H9 (cell line): ENCODE measurements at regions not wholly inside any gene's neighbourhood (a gene's known extent, or its start where the extent isn't known, plus 50 kb on each side); places are given as distances from the start of the nearest gene placed in this dataset.

Experiments used
- DNase-seq: peaks from one replicate; pipeline ENCODE4 v3.0.0-alpha.2; 2017
- H2AFZ ChIP-seq: one replicate; pipeline ENCODE4 v1.6.1; 2013; ENCODE audit warnings: mild to moderate bottlenecking, low read length, control low read depth, moderate library complexity
- H2AK5ac ChIP-seq: 2 replicates; pipeline ENCODE4 v1.6.1; 2013; ENCODE audit warnings: low read length, control low read depth, mixed read lengths; ENCODE audit not compliant: insufficient read length
- H2BK120ac ChIP-seq: one replicate; pipeline ENCODE4 v1.6.1; 2013; ENCODE audit warnings: low read depth, mild to moderate bottlenecking, low read length, control low read depth, inconsistent platforms; ENCODE audit not compliant: poor library complexity, severe bottlenecking
- H2BK12ac ChIP-seq: 2 replicates; pipeline ENCODE4 v1.6.1; 2013; ENCODE audit warnings: low read length, control low read depth, mixed read lengths, low read depth; ENCODE audit not compliant: insufficient read length
- H2BK15ac ChIP-seq: 2 replicates; pipeline ENCODE4 v1.6.1; 2013; ENCODE audit warnings: low read depth, low read length, control low read depth
- H2BK20ac ChIP-seq: one replicate; pipeline ENCODE4 v1.6.1; 2013; ENCODE audit warnings: low read depth, mild to moderate bottlenecking, low read length, control low read depth, inconsistent platforms; ENCODE audit not compliant: poor library complexity, severe bottlenecking
- H2BK5ac ChIP-seq: 2 replicates; pipeline ENCODE4 v1.6.1; 2013; ENCODE audit warnings: low read length, control low read depth, mixed read lengths; ENCODE audit not compliant: insufficient read length
- H3K14ac ChIP-seq: 2 replicates; pipeline ENCODE4 v1.6.1; 2013; ENCODE audit warnings: low read length, control low read depth; ENCODE audit not compliant: insufficient read depth
- H3K18ac ChIP-seq: 2 replicates; pipeline ENCODE4 v1.6.1; 2013; ENCODE audit warnings: low read depth, mild to moderate bottlenecking, mixed read lengths, low read length, control low read depth; ENCODE audit not compliant: insufficient read length
- H3K23ac ChIP-seq: 2 replicates; pipeline ENCODE4 v1.6.1; 2013; ENCODE audit warnings: low read length, control low read depth, mixed read lengths, low read depth; ENCODE audit not compliant: insufficient read length
- H3K23me2 ChIP-seq: 2 replicates; pipeline ENCODE4 v1.6.1; 2013; ENCODE audit warnings: low read depth, mild to moderate bottlenecking, mixed read lengths, low read length, control low read depth; ENCODE audit not compliant: insufficient read length, poor library complexity, severe bottlenecking
- H3K27ac ChIP-seq: 2 replicates; pipeline ENCODE4 v1.5.1; 2013; ENCODE audit warnings: low read length, control low read depth, mixed read lengths, low read depth; ENCODE audit not compliant: insufficient read length
- H3K27me3 ChIP-seq: 2 replicates; pipeline ENCODE4 v1.6.1; 2013; ENCODE audit warnings: low read length, control low read depth, inconsistent platforms; ENCODE audit not compliant: insufficient read depth
- H3K4ac ChIP-seq: 2 replicates; pipeline ENCODE4 v1.6.1; 2013; ENCODE audit warnings: low read depth, mild to moderate bottlenecking, control low read depth, inconsistent platforms, low read length, moderate library complexity
- H3K4me1 ChIP-seq: 2 replicates; pipeline ENCODE4 v1.6.1; 2013; ENCODE audit warnings: low read length, control low read depth, inconsistent platforms; ENCODE audit not compliant: insufficient read depth
- H3K4me2 ChIP-seq: 2 replicates; pipeline ENCODE4 v1.6.1; 2013; ENCODE audit warnings: low read length, control low read depth, mixed read lengths; ENCODE audit not compliant: insufficient read length, insufficient read depth
- H3K56ac ChIP-seq: 2 replicates; pipeline ENCODE4 v1.6.1; 2013; ENCODE audit warnings: low read depth, mild to moderate bottlenecking, mixed read lengths, low read length, control low read depth; ENCODE audit not compliant: insufficient read length
- H3K79me1 ChIP-seq: 2 replicates; pipeline ENCODE4 v1.6.1; 2013; ENCODE audit warnings: low read depth, mild to moderate bottlenecking, moderate library complexity, low read length, control low read depth, inconsistent platforms; ENCODE audit not compliant: insufficient read depth, poor library complexity, severe bottlenecking
- H3K79me2 ChIP-seq: 2 replicates; pipeline ENCODE4 v1.6.1; 2013; ENCODE audit warnings: low read length, control low read depth, inconsistent platforms; ENCODE audit not compliant: insufficient read depth
- H3K9ac ChIP-seq: 2 replicates; pipeline ENCODE4 v1.6.1; 2013; ENCODE audit warnings: low read length, control low read depth, mixed read lengths; ENCODE audit not compliant: insufficient read length; ENCODE audit errors: extremely low read depth
- H3K9me3 ChIP-seq: one replicate; pipeline ENCODE4 v1.6.1; 2013; ENCODE audit warnings: low read depth, low read length, inconsistent platforms; ENCODE audit not compliant: control insufficient read depth
- H3T11ph ChIP-seq: one replicate; pipeline ENCODE4 v1.6.1; 2013; ENCODE audit warnings: mild to moderate bottlenecking, low read length, control low read depth, inconsistent platforms
- H4K20me1 ChIP-seq: one replicate; pipeline ENCODE4 v1.6.1; 2013; ENCODE audit not compliant: control insufficient read depth, insufficient read length, insufficient read depth
- H4K5ac ChIP-seq: 2 replicates; pipeline ENCODE4 v1.6.1; 2013; ENCODE audit warnings: low read depth, mild to moderate bottlenecking, mixed read lengths, low read length, control low read depth; ENCODE audit not compliant: insufficient read length
- H4K8ac ChIP-seq: replicated peaks from 2 replicates; pipeline ENCODE4 v1.6.1; 2013; ENCODE audit warnings: low read length, control low read depth, mixed read lengths, low read depth; ENCODE audit not compliant: insufficient read length
- H4K91ac ChIP-seq: 2 replicates; pipeline ENCODE4 v1.6.1; 2013; ENCODE audit warnings: low read depth, mild to moderate bottlenecking, moderate library complexity, mixed read lengths, low read length, control low read depth; ENCODE audit not compliant: insufficient read length
- H3K27ac Mint-ChIP-seq, 3 experiments: 2 replicates in 2 of 3; 3 replicates in 1 of 3; pipeline ENCODE4 v1.8.0; 2020 to 2021; ENCODE audit warnings: mixed read lengths in 3 of 3, mild to moderate bottlenecking in 1 of 3, moderate library complexity in 1 of 3
- H3K27me3 Mint-ChIP-seq: 2 replicates; pipeline ENCODE4 v1.8.0; 2021; ENCODE audit warnings: low read depth, mild to moderate bottlenecking, moderate library complexity, mixed read lengths
- H3K36me3 Mint-ChIP-seq, 3 experiments: 2 replicates in 2 of 3; 3 replicates in 1 of 3; pipeline ENCODE4 v1.8.0; 2020 to 2021; ENCODE audit warnings: low read depth in 3 of 3, mixed read lengths in 3 of 3; ENCODE audit not compliant: insufficient read depth in 1 of 3
- H3K4me1 Mint-ChIP-seq, 2 experiments: 2 replicates each; pipeline ENCODE4 v1.8.0; 2020; ENCODE audit warnings: mixed read lengths in 2 of 2
- H3K4me3 Mint-ChIP-seq, 2 experiments: 2 replicates in 1 of 2; 3 replicates in 1 of 2; pipeline ENCODE4 v1.8.0; 2020 to 2021; ENCODE audit warnings: mild to moderate bottlenecking in 2 of 2, mixed read lengths in 2 of 2, moderate library complexity in 1 of 2
- H3K9me3 Mint-ChIP-seq, 2 experiments: 2 replicates in 1 of 2; 3 replicates in 1 of 2; pipeline ENCODE4 v1.8.0; 2020; ENCODE audit warnings: mild to moderate bottlenecking in 2 of 2, mixed read lengths in 2 of 2, moderate library complexity in 1 of 2
- WGBS: extraction: QIAGEN DNeasy Blood & Tissue Kit; methylation state at CpG from one replicate; pipeline ENCODE4 v1.1.7; 2013; ENCODE audit warnings: missing lambda C conversion rate, low lambda C conversion rate, mixed read lengths; ENCODE audit not compliant: insufficient read length; ENCODE audit errors: extremely low coverage; 5-methylcytosine and 5-hydroxymethylcytosine counted together
- TF ChIP-seq, protein P1 (sequence below): fragments of 200-600 bp; sonication (generic); conservative IDR thresholded peaks from 3 replicates; pipeline ENCODE4 v1.8.0; 2021; ENCODE audit warnings: antibody characterized with exemption, mild to moderate bottlenecking

DNA sequence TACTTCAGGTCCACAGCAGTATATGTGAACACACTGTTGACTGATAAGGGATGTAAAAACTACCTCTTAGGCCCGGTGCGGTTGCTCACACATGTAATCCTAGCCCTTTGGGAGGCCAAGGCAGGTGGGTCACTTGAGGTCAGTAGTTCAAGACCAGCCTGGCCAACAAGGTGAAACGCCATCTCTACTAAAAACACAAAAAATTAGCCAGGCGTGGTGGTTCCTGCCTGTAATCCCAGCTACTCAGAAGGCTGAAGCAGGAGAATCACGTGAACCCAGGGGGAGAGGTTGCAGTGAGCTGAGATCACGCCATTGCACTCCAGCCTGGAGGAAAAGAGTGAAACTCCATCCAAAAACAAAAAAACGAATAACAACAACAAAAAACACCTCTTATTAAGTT lies 194.6 kb upstream of the KCNMB2 start:
- H3K27ac Mint-ChIP-seq, result no peak overlapping the region; a peak in 1 of 7 replicates
- no peaks in the 10 kb centered on the region for H4K20me1 ChIP-seq
- H3K14ac ChIP-seq, result no peak overlapping the region
- H2BK120ac ChIP-seq, result no peak overlapping the region
- H4K8ac ChIP-seq, result no peak overlapping the region
- H2AK5ac ChIP-seq, result no peak overlapping the region
- H3K18ac ChIP-seq, result no peak overlapping the region
- H3K4me2 ChIP-seq, result no peak overlapping the region
- H3K27me3 ChIP-seq, result no peaks in the 10 kb centered on the region
- H3T11ph ChIP-seq, result no peak overlapping the region
- H3K27me3 Mint-ChIP-seq, result no peaks in the 10 kb centered on the region
- TF ChIP-seq, protein P1, sequence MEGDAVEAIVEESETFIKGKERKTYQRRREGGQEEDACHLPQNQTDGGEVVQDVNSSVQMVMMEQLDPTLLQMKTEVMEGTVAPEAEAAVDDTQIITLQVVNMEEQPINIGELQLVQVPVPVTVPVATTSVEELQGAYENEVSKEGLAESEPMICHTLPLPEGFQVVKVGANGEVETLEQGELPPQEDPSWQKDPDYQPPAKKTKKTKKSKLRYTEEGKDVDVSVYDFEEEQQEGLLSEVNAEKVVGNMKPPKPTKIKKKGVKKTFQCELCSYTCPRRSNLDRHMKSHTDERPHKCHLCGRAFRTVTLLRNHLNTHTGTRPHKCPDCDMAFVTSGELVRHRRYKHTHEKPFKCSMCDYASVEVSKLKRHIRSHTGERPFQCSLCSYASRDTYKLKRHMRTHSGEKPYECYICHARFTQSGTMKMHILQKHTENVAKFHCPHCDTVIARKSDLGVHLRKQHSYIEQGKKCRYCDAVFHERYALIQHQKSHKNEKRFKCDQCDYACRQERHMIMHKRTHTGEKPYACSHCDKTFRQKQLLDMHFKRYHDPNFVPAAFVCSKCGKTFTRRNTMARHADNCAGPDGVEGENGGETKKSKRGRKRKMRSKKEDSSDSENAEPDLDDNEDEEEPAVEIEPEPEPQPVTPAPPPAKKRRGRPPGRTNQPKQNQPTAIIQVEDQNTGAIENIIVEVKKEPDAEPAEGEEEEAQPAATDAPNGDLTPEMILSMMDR, result no peak
- no peak overlapping the region for H3K4me3 Mint-ChIP-seq
- no peaks in the 10 kb centered on the region for H3K79me2 ChIP-seq
- no peak for DNase-seq
- H2BK5ac ChIP-seq, result no peak overlapping the region
- no peak overlapping the region for H2BK15ac ChIP-seq
- WGBS, result no CpG with 5 or more reads among the region's 7 CpGs
- H3K36me3 Mint-ChIP-seq, result no peaks in the 10 kb centered on the region; a peak in 1 of 7 replicates
- no peak overlapping the region for H3K4ac ChIP-seq
- no peak overlapping the region for H4K91ac ChIP-seq
- peaks cover 3% of the 10 kb centered on the region; the same call in 1 of the 2 replicates for H3K4me1 ChIP-seq
- no peaks in the 10 kb centered on the region; a peak in 1 of 5 replicates for H3K9me3 Mint-ChIP-seq
- no peak overlapping the region for H4K5ac ChIP-seq
- H3K27ac ChIP-seq, result no peak overlapping the region
- H3K56ac ChIP-seq, result no peak overlapping the region
- H3K23ac ChIP-seq, result no peak overlapping the region
- no peaks in the 10 kb centered on the region for H3K79me1 ChIP-seq
- peaks cover 6 to 7% of the 10 kb centered on the region in 2 experiments for H3K4me1 Mint-ChIP-seq
- H3K9me3 ChIP-seq, result no peaks in the 10 kb centered on the region
- H2AFZ ChIP-seq, result no peak overlapping the region
- H2BK12ac ChIP-seq, result no peak overlapping the region
- H3K23me2 ChIP-seq, result no peaks in the 10 kb centered on the region
- no peak overlapping the region for H3K9ac ChIP-seq
- H2BK20ac ChIP-seq, result no peak overlapping the region
